ENCODE measurements at regions not wholly inside any gene's neighbourhood (a gene's known extent, or its start where the extent isn't known, plus 50 kb on each side); places are given as distances from the start of the nearest gene placed in this dataset.
A peak's percentile ranks its signal among the peaks of the same experiment; 100 is the strongest.
"Not testable (repeated sequence)": the region's sequence is repeated elsewhere in the genome, so short reads cannot be mapped to it uniquely, and the experiment has no call there.

GRCh38 chr9:96062031-96062430 lies 186.5 kb downstream of the ERCC6L2 start:
- H3K27ac ChIP-seq: peak overlapping the region in 1 of 4 donors; percentile 62
- no peak for ATAC-seq
- H3K36me3 ChIP-seq (replicated peaks in 1 of 2; ENCODE audit: insufficient read depth in 1 of 2, low read depth in 2 of 2): no peaks in the 10 kb centered on the region
- H3K4me3 ChIP-seq: no peak overlapping the region
- no peaks in the 10 kb centered on the region for H3K9me3 ChIP-seq
- intact Hi-C loops (cut with DNase I): no loop called here
- TF ChIP-seq, protein P1, sequence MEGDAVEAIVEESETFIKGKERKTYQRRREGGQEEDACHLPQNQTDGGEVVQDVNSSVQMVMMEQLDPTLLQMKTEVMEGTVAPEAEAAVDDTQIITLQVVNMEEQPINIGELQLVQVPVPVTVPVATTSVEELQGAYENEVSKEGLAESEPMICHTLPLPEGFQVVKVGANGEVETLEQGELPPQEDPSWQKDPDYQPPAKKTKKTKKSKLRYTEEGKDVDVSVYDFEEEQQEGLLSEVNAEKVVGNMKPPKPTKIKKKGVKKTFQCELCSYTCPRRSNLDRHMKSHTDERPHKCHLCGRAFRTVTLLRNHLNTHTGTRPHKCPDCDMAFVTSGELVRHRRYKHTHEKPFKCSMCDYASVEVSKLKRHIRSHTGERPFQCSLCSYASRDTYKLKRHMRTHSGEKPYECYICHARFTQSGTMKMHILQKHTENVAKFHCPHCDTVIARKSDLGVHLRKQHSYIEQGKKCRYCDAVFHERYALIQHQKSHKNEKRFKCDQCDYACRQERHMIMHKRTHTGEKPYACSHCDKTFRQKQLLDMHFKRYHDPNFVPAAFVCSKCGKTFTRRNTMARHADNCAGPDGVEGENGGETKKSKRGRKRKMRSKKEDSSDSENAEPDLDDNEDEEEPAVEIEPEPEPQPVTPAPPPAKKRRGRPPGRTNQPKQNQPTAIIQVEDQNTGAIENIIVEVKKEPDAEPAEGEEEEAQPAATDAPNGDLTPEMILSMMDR (IDR thresholded peaks at IDR 0.05): no peak
- TF ChIP-seq POLR2A (IDR thresholded peaks at IDR 0.05): no peak
- WGBS, 2 donors: 60 to 76% methylated on average over 4 of the region's 4 CpGs
- peak in 1 of 4 donors; percentile 49 for DNase-seq
- H3K4me1 ChIP-seq: no peaks in the 10 kb centered on the region
- H3K27me3 ChIP-seq: no peaks in the 10 kb centered on the region

GRCh38 chr9:96061293-96061987 lies 185.9 kb downstream of the ERCC6L2 start:
- WGBS, 2 donors: 52 to 54% methylated on average over 10 of the region's 10 CpGs
- ATAC-seq: peak; percentile 72
- H3K4me3 ChIP-seq: no peak overlapping the region
- H3K4me1 ChIP-seq: no peaks in the 10 kb centered on the region
- TF ChIP-seq POLR2A (IDR thresholded peaks at IDR 0.05): no peak
- TF ChIP-seq, protein P1 (IDR thresholded peaks at IDR 0.05): peak; percentile 29 to 73 (median 61)
- intact Hi-C loops (cut with DNase I): no loop called here
- no peaks in the 10 kb centered on the region for H3K9me3 ChIP-seq
- peak; percentile 56 to 75 (median 64) for DNase-seq
- H3K27ac ChIP-seq: peak overlapping the region in 1 of 4 donors; percentile 62
- H3K36me3 ChIP-seq (replicated peaks in 1 of 2; ENCODE audit: insufficient read depth in 1 of 2, low read depth in 2 of 2): no peaks in the 10 kb centered on the region
- no peaks in the 10 kb centered on the region for H3K27me3 ChIP-seq

GRCh38 chr9:96058218-96058617 lies 182.7 kb downstream of the ERCC6L2 start:
- intact Hi-C loops (cut with DNase I): no loop called here
- peaks cover under 1% of the 10 kb centered on the region for H3K4me1 ChIP-seq
- no peaks in the 10 kb centered on the region for H3K9me3 ChIP-seq
- ATAC-seq: no peak
- TF ChIP-seq, protein P1 (IDR thresholded peaks at IDR 0.05): no peak
- no peaks in the 10 kb centered on the region for H3K27me3 ChIP-seq
- no peak for DNase-seq
- H3K27ac ChIP-seq: no peak overlapping the region
- H3K36me3 ChIP-seq (replicated peaks in 1 of 2; ENCODE audit: insufficient read depth in 1 of 2, low read depth in 2 of 2): no peaks in the 10 kb centered on the region
- H3K4me3 ChIP-seq: no peak overlapping the region
- WGBS, 2 donors: 84 to 100% methylated on average over 2 of the region's 2 CpGs

- ATAC-seq: no peak
- no peaks in the 10 kb centered on the region for H3K9me3 ChIP-seq
- no peaks in the 10 kb centered on the region for H3K27me3 ChIP-seq
- 83 to 100% methylated on average over 1 of the region's 1 CpG for WGBS, 2 donors
- no peak overlapping the region for H3K27ac ChIP-seq
- no peak for DNase-seq
- no peaks in the 10 kb centered on the region for H3K36me3 ChIP-seq (replicated peaks in 1 of 2; ENCODE audit: insufficient read depth in 1 of 2, low read depth in 2 of 2)
- H3K4me1 ChIP-seq: peaks cover 6% of the 10 kb centered on the region
- intact Hi-C loops (cut with DNase I): no loop called here
- TF ChIP-seq, protein P1 (IDR thresholded peaks at IDR 0.05): no peak
- TF ChIP-seq POLR2A (IDR thresholded peaks at IDR 0.05): no peak
- no peak overlapping the region for H3K4me3 ChIP-seq
Observed at GRCh38 chr9:96057155-96057554, 181.7 kb downstream of the ERCC6L2 start.

DNA sequence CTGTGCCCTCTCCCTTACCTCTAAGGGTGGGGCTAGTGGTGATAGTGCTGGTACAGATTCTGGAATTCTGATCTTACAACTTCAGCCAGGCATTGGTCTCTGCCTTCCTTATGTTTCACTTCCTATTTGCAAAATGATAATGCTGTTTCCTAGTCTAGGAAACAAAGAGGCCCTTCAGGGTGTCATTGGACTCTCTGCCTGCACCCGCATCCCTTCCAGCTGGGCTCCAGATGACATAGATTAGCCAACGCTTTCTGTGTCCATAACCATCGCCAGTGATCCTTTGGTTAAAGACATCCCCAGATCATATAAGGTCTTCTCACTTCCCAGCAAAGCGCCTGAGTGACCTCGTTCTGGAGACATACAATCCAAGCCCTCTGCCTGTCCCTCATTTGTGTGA lies 180.7 kb downstream of the ERCC6L2 start:
- WGBS, 2 donors: 86 to 90% methylated on average over 5 of the region's 5 CpGs
- DNase-seq (no peak), ATAC-seq (no peak)
- intact Hi-C loops (cut with DNase I): no loop called here
- H3K36me3 ChIP-seq (replicated peaks in 1 of 2; ENCODE audit: insufficient read depth in 1 of 2, low read depth in 2 of 2): no peaks in the 10 kb centered on the region
- H3K27ac ChIP-seq: no peak overlapping the region
- no peaks in the 10 kb centered on the region for H3K9me3 ChIP-seq
- no peaks in the 10 kb centered on the region for H3K27me3 ChIP-seq
- peaks cover 6% of the 10 kb centered on the region for H3K4me1 ChIP-seq
- no peak overlapping the region for H3K4me3 ChIP-seq
- TF ChIP-seq, protein P1 (IDR thresholded peaks at IDR 0.05): no peak
- no peak for TF ChIP-seq POLR2A (IDR thresholded peaks at IDR 0.05)

DNA sequence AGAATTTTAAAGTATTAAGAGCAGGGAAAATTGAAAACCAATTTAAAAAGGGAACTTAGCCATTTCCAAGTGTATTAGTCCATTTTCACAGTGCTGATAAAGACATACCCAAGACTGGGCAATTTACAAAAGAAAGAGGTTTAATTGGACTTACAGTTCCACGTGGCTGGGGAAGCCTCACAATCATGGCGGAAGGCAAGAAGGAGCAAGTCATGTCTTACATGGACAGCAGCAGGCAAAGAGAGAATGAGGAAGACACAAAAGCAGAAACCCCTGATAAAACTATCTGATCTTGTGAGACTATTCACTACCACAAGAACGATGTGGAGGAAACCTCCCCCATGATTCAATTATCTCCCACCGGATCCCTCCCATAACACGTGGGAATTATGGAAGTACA lies 178.8 kb downstream of the ERCC6L2 start:
- H3K27me3 ChIP-seq; H3K36me3 ChIP-seq (replicated peaks in 1 of 2; ENCODE audit: insufficient read depth in 1 of 2, low read depth in 2 of 2); H3K9me3 ChIP-seq; H3K4me3 ChIP-seq; H3K27ac ChIP-seq; ATAC-seq; DNase-seq; intact Hi-C loops (cut with DNase I): not testable (repeated sequence)
- WGBS, 2 donors: 88 to 93% methylated on average over 5 of the region's 5 CpGs
- H3K4me1 ChIP-seq: peaks cover 18% of the 10 kb centered on the region

Data from body of pancreas (tissue), 4 donors.